ENCODE measurements at regions not wholly inside any gene's neighbourhood (a gene's known extent, or its start where the extent isn't known, plus 50 kb on each side); places are given as distances from the start of the nearest gene placed in this dataset.

DNA sequence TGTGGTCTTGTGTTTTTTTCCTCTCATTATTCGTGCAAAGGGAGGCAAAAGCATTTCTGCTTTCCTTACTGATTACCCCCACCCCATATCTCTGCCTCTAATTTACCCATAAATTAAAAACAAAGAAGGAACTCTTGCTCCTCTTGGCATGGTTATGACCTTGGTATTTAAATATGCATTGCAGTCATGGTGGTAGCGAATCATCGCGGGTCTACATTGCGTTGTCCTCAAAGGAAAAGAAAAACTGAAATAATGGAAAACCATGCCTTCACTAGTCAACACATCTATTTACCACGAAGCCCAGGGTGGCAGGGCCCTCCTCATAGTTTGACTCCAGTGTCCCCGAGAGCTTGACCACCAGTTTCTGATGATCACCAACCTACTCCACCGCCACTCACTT, 126.7 kb upstream of the PARP11 start:
- H3K9ac ChIP-seq (ENCODE audit: insufficient read depth, low read length, poor library complexity, severe bottlenecking) = no peak overlapping the region
- Mint-ChIP-seq H3K36me3 (no peaks in the 10 kb centered on the region), H3K27ac (no peak overlapping the region), H3K27me3 (ENCODE audit: low read depth in 3 of 3) (peaks cover 0 to 4% (median 4%) of the 10 kb centered on the region in 3 donors), H3K4me1 (peaks cover 2% of the 10 kb centered on the region), H3K9me3 (peaks cover 0 to 3% (median 0%) of the 10 kb centered on the region in 7 donors), H3K4me3 (no peak overlapping the region)
- TF ChIP-seq, protein P1, sequence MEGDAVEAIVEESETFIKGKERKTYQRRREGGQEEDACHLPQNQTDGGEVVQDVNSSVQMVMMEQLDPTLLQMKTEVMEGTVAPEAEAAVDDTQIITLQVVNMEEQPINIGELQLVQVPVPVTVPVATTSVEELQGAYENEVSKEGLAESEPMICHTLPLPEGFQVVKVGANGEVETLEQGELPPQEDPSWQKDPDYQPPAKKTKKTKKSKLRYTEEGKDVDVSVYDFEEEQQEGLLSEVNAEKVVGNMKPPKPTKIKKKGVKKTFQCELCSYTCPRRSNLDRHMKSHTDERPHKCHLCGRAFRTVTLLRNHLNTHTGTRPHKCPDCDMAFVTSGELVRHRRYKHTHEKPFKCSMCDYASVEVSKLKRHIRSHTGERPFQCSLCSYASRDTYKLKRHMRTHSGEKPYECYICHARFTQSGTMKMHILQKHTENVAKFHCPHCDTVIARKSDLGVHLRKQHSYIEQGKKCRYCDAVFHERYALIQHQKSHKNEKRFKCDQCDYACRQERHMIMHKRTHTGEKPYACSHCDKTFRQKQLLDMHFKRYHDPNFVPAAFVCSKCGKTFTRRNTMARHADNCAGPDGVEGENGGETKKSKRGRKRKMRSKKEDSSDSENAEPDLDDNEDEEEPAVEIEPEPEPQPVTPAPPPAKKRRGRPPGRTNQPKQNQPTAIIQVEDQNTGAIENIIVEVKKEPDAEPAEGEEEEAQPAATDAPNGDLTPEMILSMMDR (IDR thresholded peaks at IDR 0.05) = no peak
- no peak overlapping the region for H3K4me3 ChIP-seq (replicated peaks in 1 of 3; ENCODE audit: low read depth in 2 of 3, low read length in 3 of 3)
- no peak overlapping the region for H2AFZ ChIP-seq (ENCODE audit: insufficient read depth, low read depth, low read length, poor library complexity, severe bottlenecking)
- no peak overlapping the region for H3K27ac ChIP-seq (ENCODE audit: low read depth in 1 of 2, low read length in 2 of 2)
- no peaks in the 10 kb centered on the region for H3K79me2 ChIP-seq (ENCODE audit: insufficient read depth, low read length)
- no peaks in the 10 kb centered on the region for H3K9me3 ChIP-seq (replicated peaks in 1 of 2; ENCODE audit: control insufficient read depth in 1 of 2, insufficient read depth in 1 of 2, low read length in 2 of 2)
- H3K4me2 ChIP-seq (replicated peaks; ENCODE audit: extremely low read depth, low read length, poor library complexity, severe bottlenecking) = no peak overlapping the region
- intact Hi-C loops (cut with micrococcal nuclease) = loop anchor here (5.0 kb wide), 1 partner anchor 277 kb away; no protein-coding TSS in a partner anchor
- no peak for DNase-seq
- H3K27me3 ChIP-seq (ENCODE audit: control insufficient read depth in 2 of 2, insufficient read depth in 2 of 2, low read length in 2 of 2) = no peaks in the 10 kb centered on the region
- 100% methylated on average over 3 of the region's 8 CpGs for WGBS (ENCODE audit: insufficient coverage)
- no peaks in the 10 kb centered on the region for H3K4me1 ChIP-seq (ENCODE audit: control insufficient read depth in 1 of 2, insufficient read depth in 2 of 2, low read length in 2 of 2)
- no peaks in the 10 kb centered on the region for H3K36me3 ChIP-seq (replicated peaks in 1 of 2; ENCODE audit: control insufficient read depth in 1 of 2, insufficient read depth in 2 of 2, low read length in 2 of 2)
- no peaks in the 10 kb centered on the region for H4K20me1 ChIP-seq (ENCODE audit: insufficient read depth, low read length)

DNA sequence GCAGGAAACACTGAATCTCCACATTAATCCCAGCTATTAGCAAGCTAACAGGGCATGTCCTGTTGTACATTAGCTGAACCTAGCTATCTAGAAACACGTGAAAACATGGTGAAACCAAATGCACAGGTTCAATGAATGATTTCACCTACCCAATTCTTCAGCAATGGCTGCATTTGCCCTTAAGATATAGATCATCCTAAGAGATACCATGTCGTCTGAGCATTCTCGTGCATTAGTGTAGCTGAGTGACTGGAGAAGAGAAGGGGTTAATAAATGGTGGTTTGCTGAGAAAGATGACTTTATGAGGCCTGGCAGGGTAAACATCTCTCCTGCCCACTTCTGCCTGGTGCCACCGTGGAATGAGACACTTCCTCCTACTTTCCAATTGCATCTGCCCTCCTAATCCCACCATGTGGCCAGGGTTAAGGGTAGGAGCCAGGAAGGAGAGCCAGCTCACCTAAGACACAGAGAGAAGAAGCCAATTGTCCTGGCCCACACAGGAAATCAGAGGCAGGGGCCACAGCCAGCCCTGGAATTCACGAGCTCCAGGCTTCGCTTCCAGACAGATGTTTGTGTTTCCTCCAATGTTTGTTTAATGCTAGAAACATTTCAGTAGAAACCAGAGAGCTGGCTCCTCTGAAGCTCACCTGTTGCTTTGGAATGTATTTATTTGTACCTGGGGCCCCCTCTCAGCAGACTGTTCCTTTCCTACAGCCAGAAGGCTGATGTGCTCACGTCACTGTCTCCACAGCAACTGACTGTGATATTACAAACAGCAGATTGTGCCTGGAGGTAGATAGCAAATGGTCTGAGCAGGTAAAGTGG, 126.0 kb upstream of the PARP11 start:
- H3K27ac Mint-ChIP-seq = peak overlapping the region in 1 of 7 donors; percentile 34
- Histone ChIP-seq H3K27ac (ENCODE audit: low read depth in 1 of 2, low read length in 2 of 2) (no peak overlapping the region), H3K9ac (ENCODE audit: insufficient read depth, low read length, poor library complexity, severe bottlenecking) (no peak overlapping the region), H3K4me3 (replicated peaks in 1 of 3; ENCODE audit: low read depth in 2 of 3, low read length in 3 of 3) (no peak overlapping the region), H4K20me1 (ENCODE audit: insufficient read depth, low read length) (no peaks in the 10 kb centered on the region), H3K79me2 (ENCODE audit: insufficient read depth, low read length) (no peaks in the 10 kb centered on the region), H3K9me3 (replicated peaks in 1 of 2; ENCODE audit: control insufficient read depth in 1 of 2, insufficient read depth in 1 of 2, low read length in 2 of 2) (no peaks in the 10 kb centered on the region), H3K4me1 (ENCODE audit: control insufficient read depth in 1 of 2, insufficient read depth in 2 of 2, low read length in 2 of 2) (no peaks in the 10 kb centered on the region), H3K36me3 (replicated peaks in 1 of 2; ENCODE audit: control insufficient read depth in 1 of 2, insufficient read depth in 2 of 2, low read length in 2 of 2) (no peaks in the 10 kb centered on the region), H3K4me2 (replicated peaks; ENCODE audit: extremely low read depth, low read length, poor library complexity, severe bottlenecking) (no peak overlapping the region), H2AFZ (ENCODE audit: insufficient read depth, low read depth, low read length, poor library complexity, severe bottlenecking) (no peak overlapping the region), H3K27me3 (ENCODE audit: control insufficient read depth in 2 of 2, insufficient read depth in 2 of 2, low read length in 2 of 2) (no peaks in the 10 kb centered on the region)
- TF ChIP-seq, protein P1 (IDR thresholded peaks at IDR 0.05) = no peak
- no peak for DNase-seq
- peaks cover 2% of the 10 kb centered on the region for H3K4me1 Mint-ChIP-seq
- peaks cover 0 to 3% (median 0%) of the 10 kb centered on the region in 7 donors for H3K9me3 Mint-ChIP-seq
- no peaks in the 10 kb centered on the region for H3K36me3 Mint-ChIP-seq
- peaks cover 0 to 4% (median 2%) of the 10 kb centered on the region in 3 donors for H3K27me3 Mint-ChIP-seq (ENCODE audit: low read depth in 3 of 3)
- 94% methylated on average over 3 of the region's 7 CpGs for WGBS (ENCODE audit: insufficient coverage)
- no peak overlapping the region for H3K4me3 Mint-ChIP-seq
- intact Hi-C loops (cut with micrococcal nuclease) = loop anchor here (5.0 kb wide), 1 partner anchor 278 kb away; no protein-coding TSS in a partner anchor
